ENCODE measurements at regions not wholly inside any gene's neighbourhood (a gene's known extent, or its start where the extent isn't known, plus 50 kb on each side); places are given as distances from the start of the nearest gene placed in this dataset.

DNA sequence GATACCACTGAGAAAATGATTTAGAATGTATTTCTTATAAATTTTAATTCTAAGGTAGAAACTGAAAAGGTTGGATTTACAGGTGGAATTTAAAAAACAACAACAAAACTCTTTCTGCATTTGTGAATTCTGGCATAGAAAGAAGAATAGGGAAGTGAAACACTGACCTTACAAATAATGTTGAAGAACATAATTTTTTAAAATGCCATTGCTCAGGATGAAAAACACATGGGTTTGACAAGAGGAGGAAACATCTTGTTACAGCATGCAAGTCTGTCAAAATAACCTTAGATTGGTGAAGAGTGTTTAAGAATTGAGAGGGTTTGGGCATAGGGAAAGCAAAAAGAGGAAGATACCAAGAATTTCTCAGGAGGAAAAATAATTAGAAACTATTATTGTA lies 184.3 kb downstream of the UBE2E3 start:
- Histone ChIP-seq H3K79me2 (ENCODE audit: insufficient read depth) (no peaks in the 10 kb centered on the region), H3K9me2 (ENCODE audit: insufficient read depth) (no peaks in the 10 kb centered on the region), H3K36me3 (ENCODE audit: low read depth) (no peaks in the 10 kb centered on the region), H3K9me3 (ENCODE audit: low read depth) (no peaks in the 10 kb centered on the region), H3F3A (ENCODE audit: insufficient read depth) (0 out of 2 replicates have a peak, but pooled peaks cover 5% of the 10 kb centered on the region), H3K27me3 (replicated peaks; ENCODE audit: insufficient read depth) (no peaks in the 10 kb centered on the region), H3K27ac (no peak overlapping the region), H3K4me2 (ENCODE audit: unreplicated experiment) (no peak overlapping the region), H3K9ac (no peak overlapping the region), H4K20me1 (ENCODE audit: insufficient read depth) (no peaks in the 10 kb centered on the region), H2AFZ (no peak overlapping the region), H3K4me3 (no peak overlapping the region), H3K4me1 (ENCODE audit: insufficient read depth) (no peaks in the 10 kb centered on the region)
- DNase-seq: no peak
- in situ Hi-C loops (cut with MboI): no loop called here
- TF ChIP-seq EZH2 (IDR thresholded peaks at IDR 0.05; ENCODE audit: insufficient read depth, poor library complexity, severe bottlenecking) (no peak), EZH2phosphoT487 (IDR thresholded peaks at IDR 0.05; ENCODE audit: insufficient read depth, low read depth) (no peak)

GRCh38 chr2:181165199-181165868 lies 184.9 kb downstream of the UBE2E3 start:
- H3F3A ChIP-seq (ENCODE audit: insufficient read depth): 0 out of 2 replicates have a peak, but pooled peaks cover 6% of the 10 kb centered on the region
- no peak overlapping the region for H3K9ac ChIP-seq
- H3K79me2 ChIP-seq (ENCODE audit: insufficient read depth): no peaks in the 10 kb centered on the region
- H3K27ac ChIP-seq: no peak overlapping the region
- no peaks in the 10 kb centered on the region for H3K27me3 ChIP-seq (replicated peaks; ENCODE audit: insufficient read depth)
- H3K4me3 ChIP-seq: no peak overlapping the region
- no peaks in the 10 kb centered on the region for H3K4me1 ChIP-seq (ENCODE audit: insufficient read depth)
- no peaks in the 10 kb centered on the region for H3K9me3 ChIP-seq (ENCODE audit: low read depth)
- WGBS, 2 experiments (ENCODE audit: low coverage in 1 of 2, low lambda C conversion rate in 2 of 2, missing lambda C conversion rate in 2 of 2): 85 to 86% methylated on average over 6 of the region's 6 CpGs
- DNase-seq: no peak
- H3K4me2 ChIP-seq (ENCODE audit: unreplicated experiment): no peak overlapping the region
- no peaks in the 10 kb centered on the region for H3K9me2 ChIP-seq (ENCODE audit: insufficient read depth)
- in situ Hi-C loops (cut with MboI): no loop called here
- no peak overlapping the region for H2AFZ ChIP-seq
- H3K36me3 ChIP-seq (ENCODE audit: low read depth): no peaks in the 10 kb centered on the region
- no peaks in the 10 kb centered on the region for H4K20me1 ChIP-seq (ENCODE audit: insufficient read depth)
- TF ChIP-seq EZH2 (IDR thresholded peaks at IDR 0.05; ENCODE audit: insufficient read depth, poor library complexity, severe bottlenecking) (no peak), EZH2phosphoT487 (IDR thresholded peaks at IDR 0.05; ENCODE audit: insufficient read depth, low read depth) (no peak)

DNA sequence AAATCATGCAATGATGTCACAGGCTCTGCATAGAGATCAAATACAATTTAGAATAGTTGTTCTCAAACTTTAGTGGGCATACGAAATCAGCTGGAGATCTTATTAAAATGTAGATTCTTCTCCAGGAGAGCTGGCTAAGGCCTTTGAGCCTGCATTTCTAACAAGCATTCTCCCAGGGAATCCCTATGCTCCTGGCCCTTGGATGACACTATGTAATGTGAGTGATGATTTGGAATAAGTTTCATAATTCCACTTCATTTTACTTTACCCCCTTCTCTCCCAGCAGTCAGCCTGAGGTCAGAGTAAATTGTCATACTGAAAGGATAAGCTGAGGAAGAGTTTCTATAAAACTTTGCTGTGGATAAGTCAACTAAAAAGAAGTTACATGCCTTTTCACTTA lies 189.1 kb downstream of the UBE2E3 start:
- H3K27me3 ChIP-seq (replicated peaks; ENCODE audit: insufficient read depth): no peaks in the 10 kb centered on the region
- H3K9ac ChIP-seq: no peak overlapping the region
- H4K20me1 ChIP-seq (ENCODE audit: insufficient read depth): no peaks in the 10 kb centered on the region
- H3K4me3 ChIP-seq: no peak overlapping the region
- no peaks in the 10 kb centered on the region for H3K79me2 ChIP-seq (ENCODE audit: insufficient read depth)
- H3K4me1 ChIP-seq (ENCODE audit: insufficient read depth): no peaks in the 10 kb centered on the region
- H3F3A ChIP-seq (ENCODE audit: insufficient read depth): 0 out of 2 replicates have a peak, but pooled peaks cover 6% of the 10 kb centered on the region
- H3K4me2 ChIP-seq (ENCODE audit: unreplicated experiment): no peak overlapping the region
- H2AFZ ChIP-seq: no peak overlapping the region
- no peak for TF ChIP-seq EZH2phosphoT487 (IDR thresholded peaks at IDR 0.05; ENCODE audit: insufficient read depth, low read depth)
- no peak for TF ChIP-seq EZH2 (IDR thresholded peaks at IDR 0.05; ENCODE audit: insufficient read depth, poor library complexity, severe bottlenecking)
- WGBS, 2 experiments (ENCODE audit: low coverage in 1 of 2, low lambda C conversion rate in 2 of 2, missing lambda C conversion rate in 2 of 2): 41 to 54% methylated on average over 1 of the region's 1 CpG
- DNase-seq: no peak
- no peak overlapping the region for H3K27ac ChIP-seq
- no peaks in the 10 kb centered on the region for H3K9me3 ChIP-seq (ENCODE audit: low read depth)
- H3K36me3 ChIP-seq (ENCODE audit: low read depth): no peaks in the 10 kb centered on the region
- in situ Hi-C loops (cut with MboI): no loop called here
- no peaks in the 10 kb centered on the region for H3K9me2 ChIP-seq (ENCODE audit: insufficient read depth)

GRCh38 chr2:181170256-181170655 lies 189.9 kb downstream of the UBE2E3 start:
- no peaks in the 10 kb centered on the region for H4K20me1 ChIP-seq (ENCODE audit: insufficient read depth)
- 71 to 76% methylated on average over 2 of the region's 2 CpGs for WGBS, 2 experiments (ENCODE audit: low coverage in 1 of 2, low lambda C conversion rate in 2 of 2, missing lambda C conversion rate in 2 of 2)
- H3K9ac ChIP-seq: no peak overlapping the region

More at GRCh38 chr2:181170256-181170655, 189.9 kb downstream of the UBE2E3 start:
- Histone ChIP-seq H3K9me2 (ENCODE audit: insufficient read depth) (no peaks in the 10 kb centered on the region), H3K4me2 (ENCODE audit: unreplicated experiment) (no peak overlapping the region), H3K27me3 (replicated peaks; ENCODE audit: insufficient read depth) (no peaks in the 10 kb centered on the region), H3K4me1 (ENCODE audit: insufficient read depth) (no peaks in the 10 kb centered on the region), H3K27ac (no peak overlapping the region), H3K79me2 (ENCODE audit: insufficient read depth) (no peaks in the 10 kb centered on the region), H3K4me3 (no peak overlapping the region), H3K36me3 (ENCODE audit: low read depth) (no peaks in the 10 kb centered on the region), H2AFZ (no peak overlapping the region), H3F3A (ENCODE audit: insufficient read depth) (peaks cover 10% of the 10 kb centered on the region; the same call in 1 of the 2 replicates), H3K9me3 (ENCODE audit: low read depth) (no peaks in the 10 kb centered on the region)
- in situ Hi-C loops (cut with MboI): no loop called here
- no peak for DNase-seq
- no peak for TF ChIP-seq EZH2phosphoT487 (IDR thresholded peaks at IDR 0.05; ENCODE audit: insufficient read depth, low read depth)
- no peak for TF ChIP-seq EZH2 (IDR thresholded peaks at IDR 0.05; ENCODE audit: insufficient read depth, poor library complexity, severe bottlenecking)

Measured in GM23248 (cell line).